K562 (cell line): ENCODE measurements at regions not wholly inside any gene's neighbourhood (a gene's known extent, or its start where the extent isn't known, plus 50 kb on each side); places are given as distances from the start of the nearest gene placed in this dataset.

Source experiments
- ATAC-seq: fragments of 200-7000 bp; cut with Tn5 transposase; 3 replicates; pipeline ENCODE4 v1.9.1; 2020; ENCODE audit warnings: moderate library complexity
- BruUV-seq: library from RNA; stranded (reverse); fragments of 400-500 nt; replicated peaks from 2 replicates; lab custom pipeline; 2021; lab: Mats Ljungman, UMichigan
- CTCF ChIA-PET: fragments of 300-600 bp; formaldehyde crosslinking; extraction: SDS; loops from one replicate; lab custom pipeline; 2021; ENCODE audit warnings: low intra/inter-chr PET ratio; lab: Yijun Ruan, JAX
- POLR2A ChIA-PET: fragments of 300-600, 350-650 bp; sonication (Branson Sonifier 250); formaldehyde crosslinking; extraction: SDS; loops from one replicate; lab custom pipeline; 2021; ENCODE audit warnings: antibody characterized with exemption, inconsistent platforms; lab: Yijun Ruan, JAX
- DNase-seq, 4 experiments: peaks; one replicate each; pipeline versions ENCODE4 v3.0.0 to v3.0.0-alpha.2; 2011 to 2018; ENCODE audit warnings: low spot score in 3 of 4, mixed read lengths in 3 of 4; ENCODE audit errors: extremely low read depth in 1 of 4
- FAIRE-seq: peaks from 2 replicates; lab custom pipeline; 2011; peaks lifted over from hg19 to GRCh38; lab: Jason Lieb, UNC
- H2AFZ ChIP-seq: 2 replicates; pipeline ENCODE4 v1.6.0; 2011; ENCODE audit warnings: low read depth, low read length, control low read depth, inconsistent platforms
- H3K27ac ChIP-seq: fragments of 200-600 bp; 3 replicates; pipeline ENCODE4 v1.8.0; 2011; ENCODE audit warnings: low read depth, mild to moderate bottlenecking, control low read depth, inconsistent platforms, low read length, moderate library complexity, mixed read lengths; ENCODE audit errors: extremely low read depth
- H3K27me3 ChIP-seq, 2 experiments: fragments of 300-600 bp in 1 of 2; 2 replicates in 1 of 2; 3 replicates in 1 of 2; pipeline versions ENCODE4 v1.6.0 to v1.8.0; 2011; ENCODE audit warnings: inconsistent platforms in 2 of 2, low read length in 2 of 2, mild to moderate bottlenecking in 1 of 2, mixed read lengths in 1 of 2, moderate library complexity in 1 of 2; ENCODE audit not compliant: control insufficient read depth in 2 of 2, insufficient read depth in 2 of 2
- H3K36me3 ChIP-seq: fragments of 300-600 bp; 3 replicates; pipeline ENCODE4 v1.8.0; 2011; ENCODE audit warnings: mild to moderate bottlenecking, low read length, inconsistent platforms; ENCODE audit not compliant: control insufficient read depth, insufficient read depth
- H3K4me1 ChIP-seq, 2 experiments: fragments of 200-600 bp in 1 of 2; replicated peaks in 1 of 2; 2 replicates in 1 of 2; 3 replicates in 1 of 2; pipeline versions ENCODE4 v1.5.1 to v1.8.0; 2011; ENCODE audit warnings: inconsistent platforms in 2 of 2, low read length in 2 of 2, mild to moderate bottlenecking in 1 of 2, mixed read lengths in 1 of 2, moderate library complexity in 1 of 2; ENCODE audit not compliant: control insufficient read depth in 2 of 2, insufficient read depth in 2 of 2
- H3K4me2 ChIP-seq: 2 replicates; pipeline ENCODE4 v1.6.1; 2011; ENCODE audit warnings: low read length, control low read depth, inconsistent platforms, mixed read lengths; ENCODE audit not compliant: insufficient read depth
- H3K4me3 ChIP-seq: fragments of 200-600 bp; sonication (generic), shearing (Covaris generic); 2 replicates; pipeline ENCODE4 v1.5.1; 2016; ENCODE audit warnings: control low read depth, inconsistent platforms
- H3K79me2 ChIP-seq: fragments of 200-600 bp; 3 replicates; pipeline ENCODE4 v1.8.0; 2011; ENCODE audit warnings: low read length, inconsistent platforms; ENCODE audit not compliant: control insufficient read depth, insufficient read depth
- H3K9ac ChIP-seq, 2 experiments: 2 replicates each; pipeline versions ENCODE4 v1.6.0 to v1.6.1; 2011; ENCODE audit warnings: low read depth in 2 of 2, low read length in 2 of 2, control low read depth in 1 of 2, inconsistent platforms in 1 of 2, mild to moderate bottlenecking in 1 of 2, mixed read lengths in 1 of 2; ENCODE audit not compliant: insufficient read depth in 1 of 2
- H3K9me1 ChIP-seq: one replicate; pipeline ENCODE4 v1.6.0; 2011; ENCODE audit warnings: inconsistent platforms, mild to moderate bottlenecking, low read length, moderate library complexity; ENCODE audit not compliant: control insufficient read depth, insufficient read depth
- H3K9me3 ChIP-seq: replicated peaks from 2 replicates; pipeline ENCODE4 v1.5.1; 2011; ENCODE audit warnings: low read depth, low read length, inconsistent platforms; ENCODE audit not compliant: control insufficient read depth, insufficient read depth
- H4K20me1 ChIP-seq: replicated peaks from 2 replicates; pipeline ENCODE4 v1.6.1; 2011; ENCODE audit warnings: low read length, inconsistent platforms, mixed read lengths; ENCODE audit not compliant: control insufficient read depth, insufficient read depth
- NCOA2 ChIP-seq, 2 experiments: fragments of 450-650 bp; IDR thresholded peaks; 2 replicates each; pipeline ENCODE4 v1.6.1; 2018; ENCODE audit warnings: mild to moderate bottlenecking in 2 of 2, moderate library complexity in 1 of 2; ENCODE audit not compliant: partially characterized antibody in 2 of 2
- PCBP1 ChIP-seq: fragments of 200-400 bp; formaldehyde crosslinking; IDR thresholded peaks from 2 replicates; pipeline ENCODE4 v1.6.1; 2018; ENCODE audit warnings: mild to moderate bottlenecking, low read depth, low read length; ENCODE audit not compliant: poor library complexity, severe bottlenecking
- THAP12 ChIP-seq: fragments of 250-450 bp; sonication (Bioruptor Pico); IDR thresholded peaks from 2 replicates; pipeline ENCODE4 v1.9.0; 2021; ENCODE audit warnings: mild to moderate bottlenecking, inconsistent platforms
- ZNF311 ChIP-seq: fragments of 250-450 bp; sonication (Bioruptor Pico); IDR thresholded peaks from 2 replicates; pipeline ENCODE4 v1.4.0; 2020; ENCODE audit warnings: mild to moderate bottlenecking, moderate library complexity
- ZNF354B ChIP-seq: fragments of 250-450 bp; sonication (Bioruptor Pico); IDR thresholded peaks from 2 replicates; pipeline ENCODE4 v1.4.0; 2020
- WGBS: fragments of 100-300 bp; shearing (Covaris generic); methylation state at CpG from one replicate; pipeline ENCODE4 v1.1.6; 2016; ENCODE audit warnings: low coverage, mixed read lengths; ENCODE audit not compliant: insufficient coverage; ENCODE audit errors: missing lambda C conversion rate; 5-methylcytosine and 5-hydroxymethylcytosine counted together
- in situ Hi-C: fragments of 300-500 bp; cut with MboI; formaldehyde crosslinking; loops from 4 replicates; pipeline ENCODE4 v1.15.0; 2018; ENCODE audit warnings: inconsistent platforms, mixed read lengths
- intact Hi-C: fragments of 100-400 bp; cut with micrococcal nuclease; formaldehyde crosslinking; loops from 2 replicates; pipeline ENCODE4 v1.14.2; 2022
- TF ChIP-seq, protein P1 (sequence below), 2 experiments: fragments of 450-650 bp; IDR thresholded peaks; 2 replicates each; pipeline ENCODE4 v1.6.1; 2016; ENCODE audit warnings: mild to moderate bottlenecking in 2 of 2, borderline replicate concordance in 1 of 2, low read depth in 1 of 2, moderate library complexity in 1 of 2

DNA sequence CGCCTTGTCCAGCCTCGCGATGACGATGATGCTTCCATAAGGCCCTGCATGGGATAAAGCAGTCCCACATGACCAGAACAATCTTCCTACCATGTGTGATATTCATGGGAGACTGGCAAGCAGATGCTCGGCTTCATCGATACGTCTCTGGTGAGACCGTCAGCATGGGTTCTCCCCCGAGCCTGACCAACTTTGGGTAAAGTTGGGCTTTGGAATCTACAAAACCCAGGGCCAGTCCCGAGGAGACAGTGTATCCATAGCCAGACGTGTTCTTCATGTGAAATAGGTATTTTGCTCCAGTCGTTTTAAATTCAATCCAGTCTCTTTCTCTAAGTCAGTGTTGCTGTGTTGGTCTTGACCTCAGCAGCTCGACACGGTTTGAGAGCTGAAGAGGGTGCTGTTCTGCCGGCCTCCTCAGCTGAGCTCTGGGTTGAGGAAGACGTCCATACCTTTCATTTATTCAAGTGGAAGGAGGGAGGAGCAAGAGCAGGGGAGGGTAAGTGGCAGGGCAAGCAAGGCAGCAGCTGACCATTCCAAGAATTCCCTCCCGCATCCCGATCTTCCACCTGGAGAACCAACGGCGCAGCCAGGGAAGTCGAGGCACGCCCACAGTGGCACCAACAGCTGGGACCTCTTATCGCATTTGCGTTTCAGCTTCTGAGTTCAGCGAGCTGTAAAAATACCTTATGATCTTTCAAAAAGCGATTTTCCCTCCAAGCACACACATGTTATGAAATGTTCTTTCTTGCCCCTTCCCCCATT lies 64.0 kb upstream of the THBS2 start:
- H3K4me2 ChIP-seq, result no peak overlapping the region
- H3K36me3 ChIP-seq, result no peaks in the 10 kb centered on the region
- no peak overlapping the region for H3K4me3 ChIP-seq
- CTCF ChIA-PET, result no interaction called here
- POLR2A ChIA-PET, result no interaction called here
- 2% methylated on average over 26 of the region's 26 CpGs for WGBS
- no peak overlapping the region for H2AFZ ChIP-seq
- no peaks in the 10 kb centered on the region for H3K9me1 ChIP-seq
- H3K79me2 ChIP-seq, result no peaks in the 10 kb centered on the region
- no peaks in the 10 kb centered on the region for H4K20me1 ChIP-seq
- DNase-seq (no peak), FAIRE-seq (no peak), ATAC-seq (no peak)
- no peaks in the 10 kb centered on the region for H3K4me1 ChIP-seq
- H3K27ac ChIP-seq, result no peak overlapping the region
- H3K9me3 ChIP-seq, result no peaks in the 10 kb centered on the region
- in situ Hi-C loops, result no loop called here
- BruUV-seq, result no TSS peak
- intact Hi-C loops, result no loop called here
- H3K27me3 ChIP-seq, result peaks cover 11 to 22% of the 10 kb centered on the region in 2 experiments; a peak in 3 of 5 replicates
- TF ChIP-seq NCOA2 (IDR thresholded peaks at IDR 0.05; ENCODE audit: partially characterized antibody in 2 of 2) (no peak), THAP12 (no peak), ZNF311 (CRISPR knock-in tag) (no peak), ZNF354B (CRISPR knock-in tag) (no peak), PCBP1 (no peak)
- TF ChIP-seq, protein P1, sequence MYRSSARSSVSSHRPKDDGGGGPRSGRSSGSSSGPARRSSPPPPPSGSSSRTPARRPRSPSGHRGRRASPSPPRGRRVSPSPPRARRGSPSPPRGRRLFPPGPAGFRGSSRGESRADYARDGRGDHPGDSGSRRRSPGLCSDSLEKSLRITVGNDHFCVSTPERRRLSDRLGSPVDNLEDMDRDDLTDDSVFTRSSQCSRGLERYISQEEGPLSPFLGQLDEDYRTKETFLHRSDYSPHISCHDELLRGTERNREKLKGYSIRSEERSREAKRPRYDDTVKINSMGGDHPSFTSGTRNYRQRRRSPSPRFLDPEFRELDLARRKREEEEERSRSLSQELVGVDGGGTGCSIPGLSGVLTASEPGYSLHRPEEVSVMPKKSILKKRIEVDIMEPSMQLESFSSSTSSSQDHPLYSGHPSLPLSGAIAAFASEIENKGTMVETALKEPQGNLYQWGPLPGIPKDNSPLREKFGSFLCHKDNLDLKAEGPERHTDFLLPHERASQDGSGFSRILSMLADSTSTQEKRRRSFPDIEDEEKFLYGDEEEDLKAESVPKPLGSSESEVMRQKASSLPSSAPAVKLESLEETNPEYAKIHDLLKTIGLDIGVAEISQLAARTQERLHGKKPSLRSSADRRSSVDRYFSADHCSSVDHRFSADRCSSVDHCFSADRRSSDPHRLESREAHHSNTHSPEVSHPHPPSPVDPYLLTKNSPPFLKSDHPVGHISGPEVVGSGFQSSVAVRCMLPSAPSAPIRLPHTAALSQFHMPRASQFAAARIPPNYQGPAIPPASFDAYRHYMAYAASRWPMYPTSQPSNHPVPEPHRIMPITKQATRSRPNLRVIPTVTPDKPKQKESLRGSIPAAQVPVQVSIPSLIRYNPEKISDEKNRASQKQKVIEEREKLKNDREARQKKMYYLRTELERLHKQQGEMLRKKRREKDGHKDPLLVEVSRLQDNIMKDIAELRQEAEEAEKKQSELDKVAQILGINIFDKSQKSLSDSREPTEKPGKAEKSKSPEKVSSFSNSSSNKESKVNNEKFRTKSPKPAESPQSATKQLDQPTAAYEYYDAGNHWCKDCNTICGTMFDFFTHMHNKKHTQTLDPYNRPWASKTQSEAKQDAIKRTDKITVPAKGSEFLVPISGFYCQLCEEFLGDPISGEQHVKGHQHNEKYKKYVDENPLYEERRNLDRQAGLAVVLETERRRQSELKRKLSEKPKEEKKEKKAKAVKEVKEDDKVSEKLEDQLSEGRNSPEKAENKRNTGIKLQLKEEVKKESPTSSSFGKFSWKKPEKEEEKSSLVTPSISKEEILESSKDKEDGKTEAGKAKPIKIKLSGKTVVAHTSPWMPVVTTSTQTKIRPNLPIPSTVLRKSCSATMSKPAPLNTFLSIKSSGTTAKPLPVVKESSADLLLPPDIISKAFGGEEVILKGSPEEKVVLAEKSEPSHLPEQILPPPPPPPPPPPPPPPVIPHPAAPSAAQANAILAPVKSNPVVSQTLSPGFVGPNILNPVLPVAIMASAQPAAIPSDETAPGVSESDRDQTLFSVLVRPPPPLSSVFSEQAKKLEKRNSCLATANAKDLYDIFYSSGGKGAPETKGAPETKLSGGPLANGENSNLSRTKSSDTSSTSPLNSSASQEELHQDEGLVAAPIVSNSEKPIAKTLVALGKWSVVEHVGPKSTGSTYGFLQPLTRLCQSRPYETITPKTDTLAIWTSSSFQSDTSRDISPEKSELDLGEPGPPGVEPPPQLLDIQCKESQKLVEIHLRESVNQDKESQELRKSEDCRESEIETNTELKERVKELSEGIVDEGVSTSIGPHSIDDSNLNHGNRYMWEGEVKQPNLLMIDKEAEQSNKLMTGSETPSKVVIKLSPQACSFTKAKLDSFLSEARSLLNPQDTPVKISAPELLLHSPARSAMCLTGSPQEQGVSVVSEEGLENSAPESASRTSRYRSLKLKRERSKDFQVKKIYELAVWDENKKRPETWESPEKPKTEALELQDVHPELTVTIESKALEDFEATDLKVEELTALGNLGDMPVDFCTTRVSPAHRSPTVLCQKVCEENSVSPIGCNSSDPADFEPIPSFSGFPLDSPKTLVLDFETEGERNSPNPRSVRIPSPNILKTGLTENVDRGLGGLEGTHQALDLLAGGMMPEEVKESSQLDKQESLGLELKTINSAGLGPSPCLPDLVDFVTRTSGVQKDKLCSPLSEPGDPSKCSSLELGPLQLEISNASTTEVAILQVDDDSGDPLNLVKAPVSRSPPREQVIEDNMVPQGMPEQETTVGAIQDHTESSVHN (IDR thresholded peaks at IDR 0.05; ENCODE audit: borderline replicate concordance in 1 of 2, low read depth in 1 of 2), result no peak
- no peak overlapping the region for H3K9ac ChIP-seq
